Lung microvascular endothelial cell (primary cell): ENCODE measurements at regions not wholly inside any gene's neighbourhood (a gene's known extent, or its start where the extent isn't known, plus 50 kb on each side); places are given as distances from the start of the nearest gene placed in this dataset.
"Not testable (repeated sequence)": the region's sequence is repeated elsewhere in the genome, so short reads cannot be mapped to it uniquely, and the experiment has no call there.

Experiments
- DNase-seq, 2 donors: peaks; one replicate each; pipeline versions ENCODE4 v3.0.0 to v3.0.0-alpha.2; 2010; ENCODE audit warnings: low read depth in 2 of 2

DNA sequence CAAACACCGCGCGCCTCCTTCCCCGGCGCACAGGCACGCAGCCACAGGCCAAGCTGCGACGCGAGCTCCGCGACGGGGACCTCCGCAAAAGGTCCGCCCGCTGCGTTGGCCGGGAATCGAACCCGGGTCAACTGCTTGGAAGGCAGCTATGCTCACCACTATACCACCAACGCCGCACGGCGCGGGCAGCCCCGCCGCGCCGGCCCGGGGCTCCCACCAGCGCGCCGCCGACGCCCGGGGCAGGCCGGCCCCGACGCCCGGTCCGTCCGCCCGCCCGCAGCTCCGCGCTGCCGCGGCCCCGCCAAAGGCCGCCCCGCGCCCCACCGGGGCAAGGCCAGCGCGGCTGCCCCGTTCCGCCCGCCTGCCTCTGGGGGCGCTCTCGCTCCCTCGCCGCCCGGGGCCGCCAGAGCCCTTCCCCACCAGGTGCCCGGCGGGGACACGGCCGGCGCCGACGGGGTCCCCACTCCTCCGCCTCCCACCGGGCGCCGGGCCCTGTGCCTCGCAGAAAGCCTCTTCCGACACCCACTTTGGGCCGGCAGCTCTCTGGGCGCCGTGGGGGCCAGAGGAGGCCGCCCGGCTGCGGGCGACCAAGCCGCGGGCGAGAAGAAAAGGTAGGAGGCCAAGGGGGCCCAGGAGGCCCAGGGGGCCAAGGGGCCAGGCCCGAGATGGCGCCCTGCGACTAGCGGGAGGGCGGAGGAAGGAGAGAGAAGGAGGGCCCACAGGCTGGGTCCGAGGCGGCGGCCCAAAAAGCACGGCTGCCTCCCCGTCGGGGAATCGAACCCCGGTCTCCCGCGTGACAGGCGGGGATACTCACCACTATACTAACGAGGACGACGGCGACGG, 50.2 kb upstream of the FCGR2A start:
- DNase-seq: not testable (repeated sequence)

GRCh38 chr1:161453950-161454864, 51.0 kb upstream of the FCGR2A start:
- DNase-seq: not testable (repeated sequence)

GRCh38 chr1:161451698-161452348, 53.4 kb upstream of the FCGR2A start:
- not testable (repeated sequence) for DNase-seq

DNA sequence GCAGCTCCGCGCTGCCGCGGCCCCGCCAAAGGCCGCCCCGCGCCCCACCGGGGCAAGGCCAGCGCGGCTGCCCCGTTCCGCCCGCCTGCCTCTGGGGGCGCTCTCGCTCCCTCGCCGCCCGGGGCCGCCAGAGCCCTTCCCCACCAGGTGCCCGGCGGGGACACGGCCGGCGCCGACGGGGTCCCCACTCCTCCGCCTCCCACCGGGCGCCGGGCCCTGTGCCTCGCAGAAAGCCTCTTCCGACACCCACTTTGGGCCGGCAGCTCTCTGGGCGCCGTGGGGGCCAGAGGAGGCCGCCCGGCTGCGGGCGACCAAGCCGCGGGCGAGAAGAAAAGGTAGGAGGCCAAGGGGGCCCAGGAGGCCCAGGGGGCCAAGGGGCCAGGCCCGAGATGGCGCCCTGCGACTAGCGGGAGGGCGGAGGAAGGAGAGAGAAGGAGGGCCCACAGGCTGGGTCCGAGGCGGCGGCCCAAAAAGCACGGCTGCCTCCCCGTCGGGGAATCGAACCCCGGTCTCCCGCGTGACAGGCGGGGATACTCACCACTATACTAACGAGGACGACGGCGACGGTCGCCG, 57.4 kb upstream of the FCGR2A start:
- not testable (repeated sequence) for DNase-seq

GRCh38 chr1:161447040-161447759, 58.1 kb upstream of the FCGR2A start:
- not testable (repeated sequence) for DNase-seq

DNA sequence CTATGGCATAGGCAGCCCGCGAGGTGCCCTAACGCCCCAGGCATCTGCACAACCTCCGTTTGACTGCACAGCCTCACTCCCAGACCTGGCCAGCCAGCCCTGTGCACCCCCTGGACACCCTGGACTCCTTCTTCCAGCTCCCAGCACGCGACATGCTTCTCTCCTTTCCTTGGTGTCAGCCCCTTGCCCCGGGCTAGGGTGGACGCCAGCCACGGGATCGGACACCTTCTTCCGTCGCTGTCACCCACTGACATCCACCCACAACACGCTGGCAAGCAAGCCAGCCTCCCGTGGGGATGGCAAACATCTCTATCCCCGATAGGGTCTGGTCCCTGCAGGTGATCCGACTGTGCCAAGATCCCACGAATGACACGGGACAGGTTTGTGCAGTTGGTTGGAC, 60.5 kb upstream of the FCGR2A start:
- DNase-seq: not testable (repeated sequence)

DNA sequence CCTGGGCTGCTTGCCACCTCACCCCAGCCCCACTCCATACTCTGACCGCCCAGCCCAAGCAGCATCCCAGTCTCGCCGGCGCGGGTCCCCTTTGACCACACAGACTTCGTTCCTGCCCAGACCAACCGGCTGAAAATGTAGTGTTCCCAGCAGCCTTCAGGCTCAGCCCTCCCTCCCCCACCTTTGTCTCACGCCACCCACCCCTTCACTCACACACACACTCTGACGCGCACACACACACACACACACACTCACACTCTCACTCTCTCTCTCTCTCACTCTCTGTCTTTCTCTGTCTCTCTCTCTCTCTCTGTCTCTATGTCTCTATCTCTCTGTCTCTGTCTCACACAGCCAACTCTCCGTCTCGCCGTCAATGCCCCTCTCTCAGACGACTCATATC, 61.0 kb upstream of the FCGR2A start:
- DNase-seq: not testable (repeated sequence)

DNA sequence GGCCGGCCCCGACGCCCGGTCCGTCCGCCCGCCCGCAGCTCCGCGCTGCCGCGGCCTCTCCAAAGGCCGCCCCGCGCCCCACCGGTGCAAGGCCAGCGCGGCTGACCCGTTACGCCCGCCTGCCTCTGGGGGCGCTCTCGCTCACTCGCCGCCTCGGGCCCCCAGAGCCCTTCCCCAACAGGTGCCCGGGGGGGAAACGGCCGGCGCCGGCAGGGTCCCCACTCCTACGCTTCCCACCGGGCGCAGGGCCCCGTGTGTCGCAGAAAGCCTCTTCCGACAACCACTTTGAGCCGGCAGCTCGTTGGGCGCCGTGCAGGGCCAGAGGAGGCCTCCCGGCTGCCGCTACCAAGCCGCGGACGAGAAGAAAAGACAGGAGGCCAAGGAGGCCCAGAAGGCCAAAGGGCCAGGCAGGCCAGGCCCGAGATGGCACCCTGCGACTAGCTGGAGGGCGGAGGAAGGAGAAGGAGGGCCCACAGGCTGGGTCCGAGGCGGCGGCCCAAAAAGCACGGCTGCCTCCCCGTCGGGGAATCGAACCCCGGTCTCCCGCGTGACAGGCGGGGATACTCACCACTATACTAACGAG, 64.9 kb upstream of the FCGR2A start:
- DNase-seq: peak; percentile 60 to 77

DNA sequence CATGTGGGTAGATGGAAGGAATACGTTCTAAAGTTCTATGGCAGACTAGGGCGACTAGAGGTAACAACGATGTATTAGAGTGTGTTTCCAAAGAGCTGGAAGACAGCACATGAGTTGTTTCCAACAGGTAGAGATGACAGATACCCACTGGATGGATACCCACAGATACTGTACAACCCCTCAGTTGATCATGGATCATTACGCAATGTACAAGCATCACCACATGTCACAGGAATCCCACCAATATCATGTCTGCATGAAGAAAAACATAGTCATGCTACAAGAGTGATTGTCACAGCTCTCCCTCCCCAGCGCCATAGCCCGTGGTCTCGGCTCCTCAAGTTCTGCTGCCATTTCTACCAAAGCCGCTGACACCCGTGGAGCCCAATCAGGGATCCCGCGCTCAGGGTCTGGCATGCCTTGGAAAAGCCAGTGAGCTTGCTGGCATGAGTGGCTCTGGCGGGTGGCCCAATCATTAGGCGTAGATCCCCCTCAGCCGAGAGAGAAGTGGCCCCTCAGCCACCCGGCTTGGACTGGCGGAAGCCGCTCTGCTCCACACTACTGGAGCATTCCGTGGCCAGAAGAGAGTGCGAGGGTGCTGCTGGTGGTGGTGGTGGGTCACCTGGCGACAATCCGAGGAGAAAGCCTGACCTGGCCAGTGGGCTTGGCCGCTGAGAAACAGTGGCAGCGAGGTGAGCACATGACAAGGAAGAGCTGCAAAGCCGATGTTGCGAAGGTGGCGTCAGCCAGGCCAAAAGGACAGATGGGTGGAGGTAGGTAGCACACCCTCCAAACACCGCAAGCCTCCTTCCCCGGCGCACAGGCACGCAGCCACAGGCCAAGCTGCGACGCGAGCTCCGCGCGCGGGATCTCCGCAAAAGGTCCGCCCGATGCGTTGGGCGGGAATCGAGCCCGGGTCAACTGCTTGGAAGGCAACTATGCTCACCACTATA, 65.7 kb upstream of the FCGR2A start:
- peak; percentile 3 to 6 for DNase-seq

DNA sequence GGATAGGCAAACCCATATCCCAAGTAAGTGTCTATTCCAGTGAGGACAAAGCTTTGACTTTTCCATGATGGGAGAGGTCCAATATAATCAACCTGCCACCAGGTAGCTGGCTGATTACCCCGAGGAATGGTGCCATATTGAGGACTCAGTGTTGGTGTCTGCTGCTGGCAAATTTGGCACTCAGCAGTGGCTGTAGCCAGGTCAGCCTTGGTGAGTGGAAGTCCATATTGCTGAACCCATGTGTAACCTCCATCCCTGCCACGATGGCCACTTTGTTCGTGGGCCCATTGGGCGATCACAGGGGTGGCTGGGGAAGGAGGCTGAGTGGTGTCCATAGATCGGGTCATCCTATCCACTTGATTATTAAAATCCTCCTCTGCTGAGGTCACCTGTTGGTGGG, 65.5 kb upstream of the CFAP126 start:
- DNase-seq: not testable (repeated sequence)

DNA sequence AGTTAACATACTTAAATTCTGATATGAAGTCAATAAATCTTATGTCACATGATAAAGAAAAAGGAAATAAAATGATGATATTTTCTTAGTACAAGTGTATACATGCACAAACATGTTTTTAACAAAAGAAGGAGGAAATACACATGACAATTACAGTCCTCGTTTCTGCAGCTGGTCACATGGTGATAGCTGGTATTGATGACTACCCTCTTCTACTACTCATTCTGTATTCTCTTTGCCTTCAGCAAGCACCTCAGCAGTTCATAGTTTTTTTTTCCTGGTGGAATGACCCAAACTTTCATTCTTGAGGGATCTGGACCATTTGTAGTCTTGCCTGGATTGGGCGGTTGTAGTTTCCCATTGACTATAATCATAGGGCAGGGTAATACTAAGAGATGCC, 64.4 kb upstream of the CFAP126 start:
- no peak for DNase-seq

GRCh38 chr1:161427733-161428516, 60.2 kb upstream of the CFAP126 start:
- DNase-seq: peak; percentile 21 to 25

- DNase-seq: not testable (repeated sequence)
Observed at GRCh38 chr1:161422914-161423313, 55.2 kb upstream of the CFAP126 start.

GRCh38 chr1:161421456-161421855, 53.8 kb upstream of the CFAP126 start:
- no peak for DNase-seq

GRCh38 chr1:161420763-161421455, 53.2 kb upstream of the CFAP126 start:
- DNase-seq: no peak

DNA sequence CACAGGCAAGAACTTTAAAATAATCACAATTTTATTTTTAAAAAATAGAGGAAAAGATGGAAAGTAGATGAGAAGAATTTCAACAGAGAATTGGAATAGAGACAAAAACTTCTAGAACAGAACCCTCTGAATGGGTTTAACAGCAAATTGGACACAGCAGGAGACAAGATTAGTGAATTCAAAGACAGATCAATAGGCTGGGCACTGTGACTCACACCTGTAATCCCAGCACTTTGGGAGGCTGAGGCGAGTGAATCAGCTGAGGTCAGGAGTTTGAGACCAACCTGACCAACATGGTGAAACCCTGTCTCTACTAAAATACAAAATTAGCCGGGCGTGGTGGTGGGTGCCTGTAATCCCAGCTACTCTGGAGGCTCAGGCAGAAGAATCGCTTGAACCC, 49.9 kb upstream of the CFAP126 start:
- DNase-seq: not testable (repeated sequence)
